A549 (cell line): ENCODE measurements at regions not wholly inside any gene's neighbourhood (a gene's known extent, or its start where the extent isn't known, plus 50 kb on each side); places are given as distances from the start of the nearest gene placed in this dataset.

Experiments used
- ATAC-seq, 2 experiments: fragments of 200-7000 bp in 1 of 2; fragments of >200 bp in 1 of 2; cut with Nextera tagmentation in 1 of 2; cut with Tn5 transposase in 1 of 2; 3 replicates each; pipeline versions ENCODE4 v1.8.0 to v1.9.1; 2018 to 2020; ENCODE audit warnings: mild to moderate bottlenecking in 1 of 2, moderate library complexity in 1 of 2
- CTCF ChIA-PET: fragments of 300-600 bp; sonication (Branson Sonifier 250); formaldehyde crosslinking; extraction: SDS; loops from one replicate; lab custom pipeline; 2021; ENCODE audit warnings: antibody characterized with exemption, inconsistent platforms; lab: Yijun Ruan, JAX
- POLR2A ChIA-PET: fragments of 350-600 bp; formaldehyde crosslinking; extraction: SDS; loops from one replicate; lab custom pipeline; 2021; ENCODE audit warnings: antibody characterized with exemption, inconsistent platforms; lab: Yijun Ruan, JAX
- DNase-seq, 2 experiments: peaks; one replicate each; pipeline versions ENCODE4 v3.0.0 to v3.0.0-alpha.2; 2011 to 2016; ENCODE audit warnings: low read depth in 1 of 2, low spot score in 1 of 2
- FAIRE-seq: peaks from 2 replicates; lab custom pipeline; 2011; peaks lifted over from hg19 to GRCh38; lab: Jason Lieb, UNC
- H3K27ac ChIP-seq, 2 experiments: fragments of >200 bp; sonication (Bioruptor Twin); formaldehyde crosslinking; 3 replicates each; pipeline ENCODE4 v1.5.1; 2016 to 2017
- H3K4me1 ChIP-seq: fragments of >200 bp; sonication (Bioruptor Twin); formaldehyde crosslinking; 3 replicates; pipeline ENCODE4 v1.6.1; 2016
- H3K4me2 ChIP-seq: fragments of >200 bp; sonication (Bioruptor Twin); formaldehyde crosslinking; 3 replicates; pipeline ENCODE4 v1.6.1; 2016
- H3K4me3 ChIP-seq: fragments of >200 bp; sonication (Bioruptor Twin); formaldehyde crosslinking; 3 replicates; pipeline ENCODE4 v1.5.1; 2016
- H3K9me3 ChIP-seq: fragments of >200 bp; sonication (Bioruptor Twin); formaldehyde crosslinking; 3 replicates; pipeline ENCODE4 v1.6.1; 2016
- BHLHE40 ChIP-seq: IDR thresholded peaks from 2 replicates; pipeline ENCODE4 v1.6.1; 2012; ENCODE audit warnings: low read depth, low read length, inconsistent platforms
- EHF ChIP-seq: fragments of 250-450 bp; sonication (Bioruptor Pico); IDR thresholded peaks from 2 replicates; pipeline ENCODE4 v1.5.0; 2020; ENCODE audit warnings: mild to moderate bottlenecking
- EP300 ChIP-seq, 2 experiments: fragments of >200 bp; sonication (Bioruptor Twin); formaldehyde crosslinking; IDR thresholded peaks; 2 replicates in 1 of 2; 3 replicates in 1 of 2; pipeline ENCODE4 v1.6.1; 2016 to 2017
- FOSB ChIP-seq: fragments of 250-450 bp; sonication (Bioruptor Pico); IDR thresholded peaks from 2 replicates; pipeline ENCODE4 v1.5.0; 2020; ENCODE audit warnings: mild to moderate bottlenecking, moderate library complexity
- FOSL2 ChIP-seq, 2 experiments: fragments of 450-650 bp in 1 of 2; fragments of >200 bp in 1 of 2; sonication (Bioruptor Twin) in 1 of 2; formaldehyde crosslinking; IDR thresholded peaks; 2 replicates each; pipeline versions ENCODE4 v1.5.0 to v1.6.1; 2016 to 2020; ENCODE audit warnings: mild to moderate bottlenecking in 1 of 2, moderate library complexity in 1 of 2
- FOXS1 ChIP-seq: fragments of 250-450 bp; sonication (Bioruptor Pico); IDR thresholded peaks from 2 replicates; pipeline ENCODE4 v1.5.0; 2020; ENCODE audit warnings: mild to moderate bottlenecking, moderate library complexity
- HOXB5 ChIP-seq: fragments of 250-450 bp; sonication (Bioruptor Pico); IDR thresholded peaks from 2 replicates; pipeline ENCODE4 v1.5.0; 2020; ENCODE audit warnings: mild to moderate bottlenecking, moderate library complexity
- JUNB ChIP-seq: fragments of >200 bp; sonication (Bioruptor Twin); formaldehyde crosslinking; IDR thresholded peaks from 2 replicates; pipeline ENCODE4 v1.6.1; 2016
- KDM5A ChIP-seq: fragments of 200-600 bp; sonication (generic); IDR thresholded peaks from 2 replicates; pipeline ENCODE4 v1.6.1; 2016; ENCODE audit warnings: antibody characterized with exemption, mild to moderate bottlenecking
- MAZ ChIP-seq: fragments of 150-350 bp; IDR thresholded peaks from 2 replicates; pipeline ENCODE4 v1.6.1; 2014; ENCODE audit warnings: antibody characterized with exemption, low read depth, low read length, borderline replicate concordance
- MYC ChIP-seq: IDR thresholded peaks from 2 replicates; pipeline ENCODE4 v1.6.1; 2012; ENCODE audit warnings: mild to moderate bottlenecking, inconsistent platforms, low read length, improper control_type of control experiment, borderline replicate concordance
- PHF8 ChIP-seq: fragments of 200-600 bp; sonication (generic); IDR thresholded peaks from 2 replicates; pipeline ENCODE4 v1.6.1; 2016; ENCODE audit warnings: low read depth, mild to moderate bottlenecking, antibody characterized with exemption, moderate library complexity, borderline replicate concordance
- RAD21 ChIP-seq, 2 experiments: fragments of >200 bp in 1 of 2; sonication (Bioruptor Twin) in 1 of 2; formaldehyde crosslinking in 1 of 2; IDR thresholded peaks in 1 of 2; conservative IDR thresholded peaks in 1 of 2; 2 replicates in 1 of 2; 3 replicates in 1 of 2; pipeline ENCODE4 v1.6.1; 2012 to 2018; ENCODE audit warnings: inconsistent platforms in 1 of 2
- RCOR1 ChIP-seq: fragments of 150-350 bp; IDR thresholded peaks from 2 replicates; pipeline ENCODE4 v1.6.1; 2014; ENCODE audit warnings: antibody characterized with exemption, low read length, low read depth
- REST ChIP-seq: fragments of 200-600 bp; sonication (generic); IDR thresholded peaks from 2 replicates; pipeline ENCODE4 v1.6.1; 2016; ENCODE audit warnings: antibody characterized with exemption, mild to moderate bottlenecking, moderate library complexity
- RNF2 ChIP-seq: fragments of 200-600 bp; sonication (generic); IDR thresholded peaks from 2 replicates; pipeline ENCODE4 v1.6.1; 2016; ENCODE audit warnings: low read depth, mild to moderate bottlenecking, antibody characterized with exemption, moderate library complexity, borderline replicate concordance
- SREBF2 ChIP-seq: fragments of 450-650 bp; IDR thresholded peaks from 2 replicates; pipeline ENCODE4 v1.6.1; 2014; ENCODE audit warnings: mild to moderate bottlenecking, moderate library complexity
- TFCP2L1 ChIP-seq: fragments of 250-450 bp; sonication (Bioruptor Pico); IDR thresholded peaks from 2 replicates; pipeline ENCODE4 v1.5.0; 2021; ENCODE audit warnings: mild to moderate bottlenecking
- USF2 ChIP-seq: fragments of 450-650 bp; IDR thresholded peaks from 2 replicates; pipeline ENCODE4 v1.6.1; 2014; ENCODE audit warnings: antibody characterized with exemption
- WGBS: methylation state at CpG from one replicate; pipeline ENCODE4 v1.1.6; 2017; ENCODE audit errors: missing lambda C conversion rate; 5-methylcytosine and 5-hydroxymethylcytosine counted together
- TF ChIP-seq, protein P1 (sequence below): fragments of 250-450 bp; sonication (Bioruptor Pico); IDR thresholded peaks from 2 replicates; pipeline ENCODE4 v1.5.0; 2021; ENCODE audit warnings: mild to moderate bottlenecking, moderate library complexity, borderline replicate concordance
- TF ChIP-seq, protein P2 (sequence below): IDR thresholded peaks from 2 replicates; pipeline ENCODE4 v1.6.1; 2012
- TF ChIP-seq, protein P3 (sequence below): IDR thresholded peaks from 2 replicates; pipeline ENCODE4 v1.6.1; 2012; ENCODE audit warnings: low read depth, borderline replicate concordance

GRCh38 chr5:30850866-30851265, 342.6 kb upstream of the CDH6 start:
- ATAC-seq, result no peak
- 69% methylated on average over 2 of the region's 2 CpGs for WGBS
- TF ChIP-seq BHLHE40, result no peak
- TF ChIP-seq, protein P1, sequence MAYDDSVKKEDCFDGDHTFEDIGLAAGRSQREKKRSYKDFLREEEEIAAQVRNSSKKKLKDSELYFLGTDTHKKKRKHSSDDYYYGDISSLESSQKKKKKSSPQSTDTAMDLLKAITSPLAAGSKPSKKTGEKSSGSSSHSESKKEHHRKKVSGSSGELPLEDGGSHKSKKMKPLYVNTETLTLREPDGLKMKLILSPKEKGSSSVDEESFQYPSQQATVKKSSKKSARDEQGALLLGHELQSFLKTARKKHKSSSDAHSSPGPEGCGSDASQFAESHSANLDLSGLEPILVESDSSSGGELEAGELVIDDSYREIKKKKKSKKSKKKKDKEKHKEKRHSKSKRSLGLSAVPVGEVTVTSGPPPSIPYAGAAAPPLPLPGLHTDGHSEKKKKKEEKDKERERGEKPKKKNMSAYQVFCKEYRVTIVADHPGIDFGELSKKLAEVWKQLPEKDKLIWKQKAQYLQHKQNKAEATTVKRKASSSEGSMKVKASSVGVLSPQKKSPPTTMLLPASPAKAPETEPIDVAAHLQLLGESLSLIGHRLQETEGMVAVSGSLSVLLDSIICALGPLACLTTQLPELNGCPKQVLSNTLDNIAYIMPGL (CRISPR knock-in tag), result no peak
- TF ChIP-seq, protein P2, sequence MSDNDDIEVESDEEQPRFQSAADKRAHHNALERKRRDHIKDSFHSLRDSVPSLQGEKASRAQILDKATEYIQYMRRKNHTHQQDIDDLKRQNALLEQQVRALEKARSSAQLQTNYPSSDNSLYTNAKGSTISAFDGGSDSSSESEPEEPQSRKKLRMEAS, result no peak
- TF ChIP-seq RNF2, result no peak
- no peak for TF ChIP-seq KDM5A
- no peak for TF ChIP-seq EP300 (IDR thresholded peaks at IDR 0.05)
- TF ChIP-seq SREBF2, result no peak
- TF ChIP-seq REST, result no peak
- TF ChIP-seq TFCP2L1 (CRISPR knock-in tag), result no peak
- TF ChIP-seq, all 56 proteins: peak for 0
- DNase-seq, result no peak
- Histone ChIP-seq H3K4me2 (peak overlapping the region; percentile 30; the same call in 1 of the 3 replicates), H3K4me3 (no peak overlapping the region), H3K4me1 (no peaks in the 10 kb centered on the region), H3K9me3 (no peaks in the 10 kb centered on the region), H3K27ac (no peak overlapping the region)
- ChIA-PET POLR2A (no interaction called here), CTCF (no interaction called here)
- no peak for FAIRE-seq

DNA sequence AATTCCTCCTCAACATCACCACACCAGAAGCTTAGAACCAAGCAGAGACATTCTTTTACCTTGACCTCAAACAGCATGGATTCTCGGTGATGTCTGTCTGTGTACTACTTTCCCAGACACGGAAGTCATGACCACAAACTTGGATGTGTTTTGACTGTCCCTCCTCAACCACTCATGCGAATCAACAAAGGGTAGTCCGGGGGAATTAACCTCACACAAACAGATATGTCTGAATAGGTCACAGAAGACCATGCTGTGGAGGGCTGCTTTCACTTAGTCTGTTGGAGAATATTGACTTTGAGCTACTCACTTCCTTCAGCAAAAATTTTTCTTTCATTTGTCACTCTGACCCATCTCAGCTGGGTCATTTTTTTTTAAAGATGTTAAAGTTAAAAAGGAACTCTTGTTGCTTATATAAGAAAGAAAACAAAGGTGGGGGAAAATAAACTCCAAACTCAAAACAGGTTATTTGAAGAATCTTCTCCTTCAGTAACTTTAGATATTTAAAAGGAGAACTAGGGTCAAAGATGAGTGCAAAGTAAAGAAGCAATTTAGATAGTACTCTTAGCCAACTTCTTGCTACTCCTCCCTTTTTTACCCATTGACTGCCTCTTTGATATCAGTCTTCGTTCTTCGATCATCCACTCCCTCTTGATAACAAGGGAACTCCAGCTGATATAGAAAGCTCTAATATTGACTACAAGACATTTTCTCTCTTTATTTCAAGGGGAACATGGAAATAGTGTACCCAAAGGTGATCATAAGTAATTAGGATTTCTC, 343.4 kb upstream of the CDH6 start:
- TF ChIP-seq JUNB (peak; percentile 38; the same call in 1 of the 2 replicates), HOXB5 (CRISPR knock-in tag) (no peak)
- ATAC-seq (peak; percentile 62 to 81; a peak in 5 of 6 replicates), DNase-seq (peak; percentile 22 to 74), FAIRE-seq (peak; percentile 59)
- CTCF ChIA-PET, result interaction anchor here (1.2 kb wide), 1 partner anchor 10 kb away, joined by 3 read pairs; no protein-coding TSS in a partner anchor
- no peak overlapping the region for H3K27ac ChIP-seq
- no peaks in the 10 kb centered on the region for H3K4me1 ChIP-seq
- H3K4me3 ChIP-seq, result no peak overlapping the region
- no peaks in the 10 kb centered on the region for H3K9me3 ChIP-seq
- POLR2A ChIA-PET, result no interaction called here
- WGBS, result 4% methylated on average over 6 of the region's 6 CpGs
- H3K4me2 ChIP-seq, result peak overlapping the region; percentile 30; the same call in 2 of the 3 replicates

- no peak for DNase-seq
- CTCF ChIA-PET, result no interaction called here
- Histone ChIP-seq H3K4me1 (no peaks in the 10 kb centered on the region), H3K4me2 (no peak overlapping the region), H3K27ac (no peak overlapping the region), H3K4me3 (no peak overlapping the region), H3K9me3 (no peaks in the 10 kb centered on the region)
- ATAC-seq, result no peak
- POLR2A ChIA-PET, result no interaction called here
- no peak for FAIRE-seq
- no peak for TF ChIP-seq JUNB
- TF ChIP-seq FOXS1, result no peak
- no peak for TF ChIP-seq FOSB
- TF ChIP-seq, protein P1 (CRISPR knock-in tag), result no peak
- TF ChIP-seq, protein P2, result no peak
- no peak for TF ChIP-seq KDM5A
- no peak for TF ChIP-seq RCOR1
- TF ChIP-seq USF2, result no peak
- TF ChIP-seq MYC, result no peak
- TF ChIP-seq PHF8, result no peak
- no peak for TF ChIP-seq MAZ
- TF ChIP-seq FOSL2 (IDR thresholded peaks at IDR 0.05), result no peak
- no peak for TF ChIP-seq FOSL2 (CRISPR knock-in tag; IDR thresholded peaks at IDR 0.05)
- TF ChIP-seq, protein P3, sequence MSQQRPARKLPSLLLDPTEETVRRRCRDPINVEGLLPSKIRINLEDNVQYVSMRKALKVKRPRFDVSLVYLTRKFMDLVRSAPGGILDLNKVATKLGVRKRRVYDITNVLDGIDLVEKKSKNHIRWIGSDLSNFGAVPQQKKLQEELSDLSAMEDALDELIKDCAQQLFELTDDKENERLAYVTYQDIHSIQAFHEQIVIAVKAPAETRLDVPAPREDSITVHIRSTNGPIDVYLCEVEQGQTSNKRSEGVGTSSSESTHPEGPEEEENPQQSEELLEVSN, result no peak
- TF ChIP-seq RAD21 (conservative IDR thresholded peaks at IDR 0.05 in 1 of 2, IDR thresholded peaks at IDR 0.05 in 1 of 2), result no peak
- no peak for TF ChIP-seq EHF (CRISPR knock-in tag)
These were observed 347.3 kb upstream of the CDH6 start for GRCh38 chr5:30846171-30846570.
